Peyer's patch (tissue), 4 donors: ENCODE measurements at regions not wholly inside any gene's neighbourhood (a gene's known extent, or its start where the extent isn't known, plus 50 kb on each side); places are given as distances from the start of the nearest gene placed in this dataset.

Experiments
- POLR2A ChIP-seq, 2 donors: fragments of 450-650 bp; IDR thresholded peaks; one replicate each; pipeline ENCODE4 v1.5.1; 2017; ENCODE audit warnings: antibody characterized with exemption in 2 of 2, mild to moderate bottlenecking in 2 of 2, moderate library complexity in 2 of 2
- TF ChIP-seq, protein P1 (sequence below), 6 experiments: fragments of 450-650 bp in 4 of 6; fragments of 200-600 bp in 2 of 6; sonication (generic) in 1 of 6; IDR thresholded peaks; one replicate each; pipeline ENCODE4 v1.5.1; 2017 to 2019; ENCODE audit warnings: antibody characterized with exemption in 6 of 6, mild to moderate bottlenecking in 3 of 6, moderate library complexity in 1 of 6

GRCh38 chr17:63140255-63140654, 174.2 kb downstream of the TANC2 start:
- TF ChIP-seq, protein P1, sequence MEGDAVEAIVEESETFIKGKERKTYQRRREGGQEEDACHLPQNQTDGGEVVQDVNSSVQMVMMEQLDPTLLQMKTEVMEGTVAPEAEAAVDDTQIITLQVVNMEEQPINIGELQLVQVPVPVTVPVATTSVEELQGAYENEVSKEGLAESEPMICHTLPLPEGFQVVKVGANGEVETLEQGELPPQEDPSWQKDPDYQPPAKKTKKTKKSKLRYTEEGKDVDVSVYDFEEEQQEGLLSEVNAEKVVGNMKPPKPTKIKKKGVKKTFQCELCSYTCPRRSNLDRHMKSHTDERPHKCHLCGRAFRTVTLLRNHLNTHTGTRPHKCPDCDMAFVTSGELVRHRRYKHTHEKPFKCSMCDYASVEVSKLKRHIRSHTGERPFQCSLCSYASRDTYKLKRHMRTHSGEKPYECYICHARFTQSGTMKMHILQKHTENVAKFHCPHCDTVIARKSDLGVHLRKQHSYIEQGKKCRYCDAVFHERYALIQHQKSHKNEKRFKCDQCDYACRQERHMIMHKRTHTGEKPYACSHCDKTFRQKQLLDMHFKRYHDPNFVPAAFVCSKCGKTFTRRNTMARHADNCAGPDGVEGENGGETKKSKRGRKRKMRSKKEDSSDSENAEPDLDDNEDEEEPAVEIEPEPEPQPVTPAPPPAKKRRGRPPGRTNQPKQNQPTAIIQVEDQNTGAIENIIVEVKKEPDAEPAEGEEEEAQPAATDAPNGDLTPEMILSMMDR (IDR thresholded peaks at IDR 0.05) = no peak
- TF ChIP-seq POLR2A (IDR thresholded peaks at IDR 0.05) = no peak
